ENCODE measurements at regions not wholly inside any gene's neighbourhood (a gene's known extent, or its start where the extent isn't known, plus 50 kb on each side); places are given as distances from the start of the nearest gene placed in this dataset.
"Not testable (repeated sequence)": the region's sequence is repeated elsewhere in the genome, so short reads cannot be mapped to it uniquely, and the experiment has no call there.

DNA sequence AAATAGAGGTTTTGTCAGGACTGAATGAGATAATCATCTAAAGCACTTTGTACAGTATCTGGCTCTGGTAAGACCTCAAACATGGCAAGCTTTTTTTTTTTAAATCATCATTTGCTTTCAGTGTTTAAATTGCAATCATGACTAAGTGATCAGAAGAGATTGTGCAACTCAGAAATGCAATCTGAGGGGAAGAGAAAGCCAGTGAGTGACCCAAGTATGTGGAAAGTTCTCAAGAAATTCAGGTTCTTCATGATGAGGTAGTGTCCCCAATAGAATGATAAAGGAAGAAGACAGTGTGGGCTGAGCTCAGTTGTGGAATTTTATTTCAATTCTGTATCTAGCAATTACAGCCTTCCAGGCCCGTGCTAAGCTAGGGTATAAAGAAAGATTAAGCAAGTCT is 132.2 kb upstream of the TBC1D5 start:
- no peak for DNase-seq
- Mint-ChIP-seq H3K36me3 (ENCODE audit: unreplicated experiment) (no peaks in the 10 kb centered on the region), H3K27ac (ENCODE audit: unreplicated experiment) (no peak overlapping the region), H3K4me3 (ENCODE audit: unreplicated experiment) (no peak overlapping the region), H3K27me3 (ENCODE audit: unreplicated experiment) (peaks cover 2% of the 10 kb centered on the region), H3K4me1 (ENCODE audit: low read depth, unreplicated experiment) (no peaks in the 10 kb centered on the region), H3K9me3 (ENCODE audit: unreplicated experiment) (no peaks in the 10 kb centered on the region)
- TF ChIP-seq, protein P1, sequence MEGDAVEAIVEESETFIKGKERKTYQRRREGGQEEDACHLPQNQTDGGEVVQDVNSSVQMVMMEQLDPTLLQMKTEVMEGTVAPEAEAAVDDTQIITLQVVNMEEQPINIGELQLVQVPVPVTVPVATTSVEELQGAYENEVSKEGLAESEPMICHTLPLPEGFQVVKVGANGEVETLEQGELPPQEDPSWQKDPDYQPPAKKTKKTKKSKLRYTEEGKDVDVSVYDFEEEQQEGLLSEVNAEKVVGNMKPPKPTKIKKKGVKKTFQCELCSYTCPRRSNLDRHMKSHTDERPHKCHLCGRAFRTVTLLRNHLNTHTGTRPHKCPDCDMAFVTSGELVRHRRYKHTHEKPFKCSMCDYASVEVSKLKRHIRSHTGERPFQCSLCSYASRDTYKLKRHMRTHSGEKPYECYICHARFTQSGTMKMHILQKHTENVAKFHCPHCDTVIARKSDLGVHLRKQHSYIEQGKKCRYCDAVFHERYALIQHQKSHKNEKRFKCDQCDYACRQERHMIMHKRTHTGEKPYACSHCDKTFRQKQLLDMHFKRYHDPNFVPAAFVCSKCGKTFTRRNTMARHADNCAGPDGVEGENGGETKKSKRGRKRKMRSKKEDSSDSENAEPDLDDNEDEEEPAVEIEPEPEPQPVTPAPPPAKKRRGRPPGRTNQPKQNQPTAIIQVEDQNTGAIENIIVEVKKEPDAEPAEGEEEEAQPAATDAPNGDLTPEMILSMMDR (IDR thresholded peaks at IDR 0.05; ENCODE audit: partially characterized antibody, unreplicated experiment) = no peak

DNA sequence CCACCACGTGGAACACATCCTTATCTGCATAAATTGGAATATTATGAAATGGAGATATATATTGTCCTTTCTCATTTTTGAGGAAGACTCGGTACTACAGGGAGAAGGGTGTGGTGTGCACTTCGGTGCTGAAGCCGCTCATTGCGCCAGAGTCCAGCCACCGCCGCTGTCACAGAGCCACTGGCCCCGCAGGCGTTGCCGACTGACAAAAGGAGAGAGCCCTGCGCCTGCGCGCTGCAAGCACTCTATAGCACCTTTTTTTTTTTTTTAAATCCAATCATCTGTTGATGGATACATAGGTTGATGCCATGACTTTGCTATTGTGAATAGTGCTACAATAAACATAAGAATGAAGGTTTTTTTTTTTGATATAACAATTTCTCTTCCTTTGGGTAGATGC is 130.0 kb upstream of the TBC1D5 start:
- TF ChIP-seq, protein P1 (IDR thresholded peaks at IDR 0.05; ENCODE audit: partially characterized antibody, unreplicated experiment) = no peak
- Mint-ChIP-seq H3K4me3 (ENCODE audit: unreplicated experiment) (no peak overlapping the region), H3K4me1 (ENCODE audit: low read depth, unreplicated experiment) (no peaks in the 10 kb centered on the region), H3K27ac (ENCODE audit: unreplicated experiment) (no peak overlapping the region), H3K27me3 (ENCODE audit: unreplicated experiment) (no peaks in the 10 kb centered on the region), H3K36me3 (ENCODE audit: unreplicated experiment) (no peaks in the 10 kb centered on the region), H3K9me3 (ENCODE audit: unreplicated experiment) (no peaks in the 10 kb centered on the region)
- no peak for DNase-seq

DNA sequence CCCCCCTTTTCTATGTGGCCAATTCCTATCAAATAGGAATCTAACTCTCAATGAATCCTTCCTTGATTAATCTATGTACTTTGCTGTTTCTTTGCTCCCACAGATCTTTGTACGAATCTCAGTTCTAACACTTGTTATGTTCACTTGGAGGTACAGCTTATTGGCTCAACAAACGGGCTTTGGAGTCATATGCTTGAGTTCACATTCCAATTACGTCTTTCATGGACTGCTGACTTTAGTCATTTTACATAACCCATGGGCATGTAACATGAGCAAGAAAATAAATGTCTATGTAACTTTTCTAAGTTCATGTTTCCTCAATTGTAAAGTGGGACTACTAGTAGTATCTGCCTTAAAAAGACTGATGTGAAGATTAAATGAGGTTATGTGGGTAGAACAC is 123.2 kb upstream of the TBC1D5 start:
- Mint-ChIP-seq H3K27ac (ENCODE audit: unreplicated experiment) (no peak overlapping the region), H3K9me3 (ENCODE audit: unreplicated experiment) (peaks cover 2% of the 10 kb centered on the region), H3K36me3 (ENCODE audit: unreplicated experiment) (peaks cover 4% of the 10 kb centered on the region), H3K4me3 (ENCODE audit: unreplicated experiment) (no peak overlapping the region), H3K27me3 (ENCODE audit: unreplicated experiment) (no peaks in the 10 kb centered on the region), H3K4me1 (ENCODE audit: low read depth, unreplicated experiment) (peaks cover 3% of the 10 kb centered on the region)
- TF ChIP-seq, protein P1 (IDR thresholded peaks at IDR 0.05; ENCODE audit: partially characterized antibody, unreplicated experiment) = no peak
- DNase-seq = no peak

DNA sequence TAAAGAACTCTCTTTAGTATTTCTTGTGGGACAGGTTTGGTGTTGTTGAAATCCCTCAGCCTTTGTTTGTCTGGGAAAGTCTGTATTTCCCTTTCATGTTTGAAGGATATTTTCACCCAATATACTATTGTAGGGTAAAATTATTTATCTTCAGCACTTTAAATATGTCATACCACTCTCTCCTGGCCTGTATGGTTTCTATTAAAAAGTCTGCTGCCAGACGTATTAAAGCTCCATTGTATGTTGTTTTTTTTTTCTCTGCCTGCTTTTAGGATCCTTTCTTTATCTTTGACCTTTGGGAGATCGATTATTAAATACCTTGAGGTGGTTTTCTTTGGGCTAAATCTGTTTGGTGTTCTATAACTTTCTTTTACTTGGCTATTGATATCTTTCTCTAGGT is 119.0 kb upstream of the TBC1D5 start:
- no peaks in the 10 kb centered on the region for H3K27me3 Mint-ChIP-seq (ENCODE audit: unreplicated experiment)
- H3K27ac Mint-ChIP-seq (ENCODE audit: unreplicated experiment) = peak overlapping the region; percentile 70
- H3K9me3 Mint-ChIP-seq (ENCODE audit: unreplicated experiment) = peaks cover 2% of the 10 kb centered on the region
- TF ChIP-seq, protein P1 (IDR thresholded peaks at IDR 0.05; ENCODE audit: partially characterized antibody, unreplicated experiment) = no peak
- H3K4me3 Mint-ChIP-seq (ENCODE audit: unreplicated experiment) = peak overlapping the region; percentile 79
- peaks cover 9% of the 10 kb centered on the region for H3K36me3 Mint-ChIP-seq (ENCODE audit: unreplicated experiment)
- no peak for DNase-seq
- H3K4me1 Mint-ChIP-seq (ENCODE audit: low read depth, unreplicated experiment) = peaks cover 3% of the 10 kb centered on the region

DNA sequence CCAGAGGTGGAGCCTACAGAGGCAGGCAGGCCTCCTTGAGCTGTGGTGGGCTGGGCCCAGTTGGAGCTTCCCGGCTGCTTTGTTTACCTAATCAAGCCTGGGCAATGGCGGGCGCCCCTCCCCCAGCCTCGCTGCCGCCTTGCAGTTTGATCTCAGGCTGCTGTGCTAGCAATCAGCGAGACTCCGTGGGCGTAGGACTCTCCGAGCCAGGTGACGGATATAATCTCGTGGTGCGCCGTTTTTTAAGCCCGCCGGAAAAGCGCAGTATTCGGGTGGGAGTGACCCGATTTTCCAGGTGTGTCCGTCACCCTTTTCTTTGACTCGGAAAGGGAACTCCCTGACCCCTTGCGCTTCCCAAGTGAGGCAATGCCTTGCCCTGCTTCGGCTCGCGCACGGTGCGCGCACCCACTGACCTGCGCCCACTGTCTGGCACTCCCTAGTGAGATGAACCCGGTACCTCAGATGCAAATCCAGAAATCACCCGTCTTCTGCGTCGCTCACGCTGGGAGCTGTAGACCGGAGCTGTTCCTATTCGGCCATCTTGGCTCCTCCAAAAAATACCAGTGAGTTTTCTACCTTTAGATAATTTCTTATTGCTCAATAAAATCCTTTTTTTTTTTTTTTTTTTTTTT is 118.5 kb upstream of the TBC1D5 start:
- not testable (repeated sequence) for H3K9me3 Mint-ChIP-seq (ENCODE audit: unreplicated experiment); H3K4me1 Mint-ChIP-seq (ENCODE audit: low read depth, unreplicated experiment); H3K36me3 Mint-ChIP-seq (ENCODE audit: unreplicated experiment); H3K27me3 Mint-ChIP-seq (ENCODE audit: unreplicated experiment)
- H3K27ac Mint-ChIP-seq (ENCODE audit: unreplicated experiment) = peak overlapping the region; percentile 91
- peak overlapping the region; percentile 79 for H3K4me3 Mint-ChIP-seq (ENCODE audit: unreplicated experiment)
- peak; percentile 32 for DNase-seq

All from glutamatergic neuron (in vitro differentiated cells).